ENCODE measurements at regions not wholly inside any gene's neighbourhood (a gene's known extent, or its start where the extent isn't known, plus 50 kb on each side); places are given as distances from the start of the nearest gene placed in this dataset.

GRCh38 chr1:221867003-221867402 lies 125.1 kb upstream of the DUSP10 start:
- no peak for TF ChIP-seq CTCF (IDR thresholded peaks at IDR 0.05 in 4 of 5, conservative IDR thresholded peaks at IDR 0.05 in 1 of 5)
- TF ChIP-seq POLR2A (IDR thresholded peaks at IDR 0.05), result no peak
